OCI-LY1 (cell line): ENCODE measurements at regions not wholly inside any gene's neighbourhood (a gene's known extent, or its start where the extent isn't known, plus 50 kb on each side); places are given as distances from the start of the nearest gene placed in this dataset.

Experiments used
- H2AFZ ChIP-seq: fragments of 200-600 bp; sonication (generic), shearing (Covaris generic); 2 replicates; pipeline ENCODE4 v1.6.0; 2014; ENCODE audit warnings: antibody characterized with exemption, mild to moderate bottlenecking, low read length
- H3F3A ChIP-seq: fragments of 200-600 bp; sonication (generic), shearing (Covaris generic); 2 replicates; pipeline ENCODE4 v1.6.0; 2014; ENCODE audit warnings: mild to moderate bottlenecking, antibody characterized with exemption, low read length, moderate library complexity; ENCODE audit not compliant: insufficient read depth
- H3K27ac ChIP-seq: fragments of 200-600 bp; sonication (generic); 2 replicates; pipeline ENCODE4 v1.5.1; 2014; ENCODE audit warnings: low read length, mixed run types, mild to moderate bottlenecking, low read depth; ENCODE audit not compliant: poor library complexity, severe bottlenecking
- H3K27me3 ChIP-seq: fragments of 200-600 bp; sonication (generic); 2 replicates; pipeline ENCODE4 v1.6.0; 2014; ENCODE audit warnings: antibody characterized with exemption, mild to moderate bottlenecking, low read length, moderate library complexity; ENCODE audit not compliant: insufficient read depth
- H3K36me3 ChIP-seq: fragments of 200-600 bp; sonication (generic); 2 replicates; pipeline ENCODE4 v1.6.1; 2014; ENCODE audit warnings: mild to moderate bottlenecking, antibody characterized with exemption, low read length, moderate library complexity, mixed read lengths; ENCODE audit not compliant: insufficient read depth
- H3K4me1 ChIP-seq: fragments of 200-600 bp; sonication (generic); 2 replicates; pipeline ENCODE4 v1.5.1; 2014; ENCODE audit warnings: mild to moderate bottlenecking, low read length, moderate library complexity; ENCODE audit not compliant: insufficient read depth, severe bottlenecking
- H3K4me2 ChIP-seq: fragments of 200-600 bp; sonication (generic), shearing (Covaris generic); 2 replicates; pipeline ENCODE4 v1.6.1; 2014; ENCODE audit warnings: low read length
- H3K4me3 ChIP-seq: fragments of 200-600 bp; sonication (generic); 2 replicates; pipeline ENCODE4 v1.5.1; 2014; ENCODE audit warnings: low read length, low read depth, mild to moderate bottlenecking, mixed read lengths; ENCODE audit not compliant: poor library complexity, severe bottlenecking
- H3K79me2 ChIP-seq: fragments of 200-600 bp; shearing (Covaris generic); 2 replicates; pipeline ENCODE4 v1.6.1; 2016; ENCODE audit warnings: mixed run types, low read length, mixed read lengths; ENCODE audit not compliant: insufficient read depth
- H3K9ac ChIP-seq: fragments of 200-600 bp; sonication (generic), shearing (Covaris generic); 2 replicates; pipeline ENCODE4 v1.6.1; 2014; ENCODE audit warnings: mild to moderate bottlenecking, low read length, mixed read lengths
- H3K9me2 ChIP-seq: fragments of 200-600 bp; sonication (generic), shearing (Covaris generic); 2 replicates; pipeline ENCODE4 v1.6.1; 2014; ENCODE audit warnings: low read depth, mild to moderate bottlenecking, low read length, mixed read lengths
- H3K9me3 ChIP-seq: fragments of 200-600 bp; shearing (Covaris generic); 2 replicates; pipeline ENCODE4 v1.6.1; 2014; ENCODE audit warnings: low read length, mixed read lengths
- H4K20me1 ChIP-seq: fragments of 200-600 bp; sonication (generic), shearing (Covaris generic); 2 replicates; pipeline ENCODE4 v1.6.0; 2016; ENCODE audit warnings: mild to moderate bottlenecking, low read length; ENCODE audit not compliant: insufficient read depth
- EZH2 ChIP-seq: fragments of 200-600 bp; sonication (generic), shearing (Covaris generic); IDR thresholded peaks from 2 replicates; pipeline ENCODE4 v1.8.0; 2017; ENCODE audit warnings: borderline replicate concordance, mixed run types, mild to moderate bottlenecking, antibody characterized with exemption, low read length, moderate library complexity, mixed read lengths
- TF ChIP-seq, protein P1 (sequence below): fragments of 200-600 bp; sonication (generic), shearing (Covaris generic); IDR thresholded peaks from 2 replicates; pipeline ENCODE4 v1.5.1; 2017; ENCODE audit warnings: mild to moderate bottlenecking, antibody characterized with exemption, low read length, moderate library complexity, mixed read lengths

- Histone ChIP-seq H3K9me2 (no peaks in the 10 kb centered on the region), H4K20me1 (no peaks in the 10 kb centered on the region), H3K9ac (no peak overlapping the region), H3K79me2 (no peaks in the 10 kb centered on the region), H3K4me1 (no peaks in the 10 kb centered on the region), H3K4me2 (no peak overlapping the region), H3K4me3 (no peak overlapping the region), H3K27me3 (no peaks in the 10 kb centered on the region), H2AFZ (no peak overlapping the region), H3F3A (no peaks in the 10 kb centered on the region), H3K9me3 (no peaks in the 10 kb centered on the region), H3K36me3 (no peaks in the 10 kb centered on the region), H3K27ac (no peak overlapping the region)
- TF ChIP-seq EZH2 = no peak
- TF ChIP-seq, protein P1, sequence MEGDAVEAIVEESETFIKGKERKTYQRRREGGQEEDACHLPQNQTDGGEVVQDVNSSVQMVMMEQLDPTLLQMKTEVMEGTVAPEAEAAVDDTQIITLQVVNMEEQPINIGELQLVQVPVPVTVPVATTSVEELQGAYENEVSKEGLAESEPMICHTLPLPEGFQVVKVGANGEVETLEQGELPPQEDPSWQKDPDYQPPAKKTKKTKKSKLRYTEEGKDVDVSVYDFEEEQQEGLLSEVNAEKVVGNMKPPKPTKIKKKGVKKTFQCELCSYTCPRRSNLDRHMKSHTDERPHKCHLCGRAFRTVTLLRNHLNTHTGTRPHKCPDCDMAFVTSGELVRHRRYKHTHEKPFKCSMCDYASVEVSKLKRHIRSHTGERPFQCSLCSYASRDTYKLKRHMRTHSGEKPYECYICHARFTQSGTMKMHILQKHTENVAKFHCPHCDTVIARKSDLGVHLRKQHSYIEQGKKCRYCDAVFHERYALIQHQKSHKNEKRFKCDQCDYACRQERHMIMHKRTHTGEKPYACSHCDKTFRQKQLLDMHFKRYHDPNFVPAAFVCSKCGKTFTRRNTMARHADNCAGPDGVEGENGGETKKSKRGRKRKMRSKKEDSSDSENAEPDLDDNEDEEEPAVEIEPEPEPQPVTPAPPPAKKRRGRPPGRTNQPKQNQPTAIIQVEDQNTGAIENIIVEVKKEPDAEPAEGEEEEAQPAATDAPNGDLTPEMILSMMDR = no peak
Measured at GRCh38 chr2:188805219-188805618, 169.0 kb upstream of the COL3A1 start.

GRCh38 chr2:188808947-188809355 is 165.2 kb upstream of the COL3A1 start:
- Histone ChIP-seq H3K36me3 (no peaks in the 10 kb centered on the region), H4K20me1 (no peaks in the 10 kb centered on the region), H3K27ac (no peak overlapping the region), H3K9me3 (no peaks in the 10 kb centered on the region), H3K27me3 (no peaks in the 10 kb centered on the region), H3K4me1 (no peaks in the 10 kb centered on the region), H3K4me2 (no peak overlapping the region), H3K79me2 (no peaks in the 10 kb centered on the region), H3F3A (no peaks in the 10 kb centered on the region), H2AFZ (no peak overlapping the region), H3K4me3 (no peak overlapping the region), H3K9me2 (no peaks in the 10 kb centered on the region), H3K9ac (no peak overlapping the region)
- TF ChIP-seq EZH2 = no peak

DNA sequence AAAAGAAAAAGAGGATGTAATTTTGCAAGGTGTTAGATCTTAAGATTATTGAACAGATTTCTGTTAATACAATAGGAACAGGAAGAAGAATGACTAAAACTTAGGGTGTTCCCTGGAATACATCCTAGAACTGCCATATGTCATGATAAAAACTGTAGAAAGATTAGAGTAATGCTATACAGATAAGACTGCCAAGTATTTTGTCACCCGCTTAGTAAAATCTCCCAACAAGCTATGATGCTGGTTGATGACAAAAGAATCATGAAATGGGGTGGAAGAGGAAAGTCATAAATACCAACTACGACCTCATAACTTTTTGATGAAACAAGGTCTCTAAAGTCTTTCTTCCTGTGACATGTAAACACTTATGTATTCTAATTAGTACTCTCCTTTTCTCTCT is 163.6 kb upstream of the COL3A1 start:
- no peak for TF ChIP-seq EZH2
- TF ChIP-seq, protein P1 = no peak
- no peak overlapping the region for H3K9ac ChIP-seq
- H3K9me2 ChIP-seq = no peaks in the 10 kb centered on the region
- H3K4me2 ChIP-seq = no peak overlapping the region
- no peak overlapping the region for H2AFZ ChIP-seq
- H3K36me3 ChIP-seq = no peaks in the 10 kb centered on the region
- no peak overlapping the region for H3K4me3 ChIP-seq
- no peak overlapping the region for H3K27ac ChIP-seq
- H3K4me1 ChIP-seq = no peaks in the 10 kb centered on the region
- no peaks in the 10 kb centered on the region for H3K27me3 ChIP-seq
- no peaks in the 10 kb centered on the region for H3F3A ChIP-seq
- no peaks in the 10 kb centered on the region for H3K9me3 ChIP-seq
- H4K20me1 ChIP-seq = no peaks in the 10 kb centered on the region
- no peaks in the 10 kb centered on the region for H3K79me2 ChIP-seq

- no peaks in the 10 kb centered on the region for H3K9me2 ChIP-seq
- H3K27ac ChIP-seq = no peak overlapping the region
- H3K4me3 ChIP-seq = no peak overlapping the region
- H2AFZ ChIP-seq = no peak overlapping the region
- H3K4me2 ChIP-seq = no peak overlapping the region
- H4K20me1 ChIP-seq = no peaks in the 10 kb centered on the region
- no peaks in the 10 kb centered on the region for H3K9me3 ChIP-seq
- H3K9ac ChIP-seq = no peak overlapping the region
- no peaks in the 10 kb centered on the region for H3K4me1 ChIP-seq
- H3K79me2 ChIP-seq = no peaks in the 10 kb centered on the region
- no peaks in the 10 kb centered on the region for H3F3A ChIP-seq
- H3K27me3 ChIP-seq = no peaks in the 10 kb centered on the region
- no peaks in the 10 kb centered on the region for H3K36me3 ChIP-seq
- TF ChIP-seq, protein P1 = no peak
- no peak for TF ChIP-seq EZH2
Measured at GRCh38 chr2:188811522-188811921, 162.7 kb upstream of the COL3A1 start.
